HL-60 (cell line): ENCODE measurements at regions not wholly inside any gene's neighbourhood (a gene's known extent, or its start where the extent isn't known, plus 50 kb on each side); places are given as distances from the start of the nearest gene placed in this dataset.

Experiments
- DNase-seq, 2 experiments: peaks; one replicate each; pipeline ENCODE4 v3.0.0-alpha.2; 2010 to 2020; ENCODE audit warnings: low read depth in 1 of 2, low spot score in 1 of 2
- H3K27ac ChIP-seq: fragments of 250-450 bp; sonication (Bioruptor Pico); replicated peaks from 2 replicates; pipeline ENCODE4 v1.5.1; 2020; ENCODE audit warnings: mild to moderate bottlenecking, moderate library complexity
- H3K27me3 ChIP-seq: fragments of 250-450 bp; sonication (Bioruptor Pico); 2 replicates; pipeline ENCODE4 v1.5.1; 2021; ENCODE audit warnings: mild to moderate bottlenecking, moderate library complexity; ENCODE audit not compliant: insufficient read depth, poor library complexity, severe bottlenecking
- H3K4me3 ChIP-seq: replicated peaks from 2 replicates; pipeline ENCODE4 v1.5.1; 2011; ENCODE audit warnings: mild to moderate bottlenecking, control low read depth, low read length; ENCODE audit not compliant: insufficient read depth
- CTCF ChIP-seq: IDR thresholded peaks from one replicate; pipeline ENCODE4 v1.5.1; 2011; ENCODE audit warnings: low read length, control low read depth, inconsistent platforms; ENCODE audit not compliant: insufficient read depth
- GABPA ChIP-seq: IDR thresholded peaks from 2 replicates; pipeline ENCODE4 v1.6.1; 2012; ENCODE audit warnings: low read depth
- POLR2AphosphoS5 ChIP-seq: IDR thresholded peaks from 2 replicates; pipeline ENCODE4 v1.6.1; 2012; ENCODE audit warnings: low read depth
- REST ChIP-seq: IDR thresholded peaks from 2 replicates; pipeline ENCODE4 v1.6.1; 2012; ENCODE audit warnings: low read depth; ENCODE audit not compliant: insufficient replicate concordance
- SPI1 ChIP-seq: IDR thresholded peaks from 2 replicates; pipeline ENCODE4 v1.6.1; 2012; ENCODE audit warnings: low read depth, mild to moderate bottlenecking, borderline replicate concordance

GRCh38 chr9:13026956-13027355 lies 252.1 kb downstream of the LURAP1L start:
- TF ChIP-seq REST (no peak), GABPA (no peak), SPI1 (no peak), POLR2AphosphoS5 (no peak), CTCF (no peak)
- Histone ChIP-seq H3K4me3 (no peak overlapping the region), H3K27me3 (no peaks in the 10 kb centered on the region), H3K27ac (no peak overlapping the region)
- DNase-seq: no peak

GRCh38 chr9:13027879-13028278 lies 251.6 kb downstream of the MPDZ start:
- DNase-seq: no peak
- TF ChIP-seq GABPA (no peak), POLR2AphosphoS5 (no peak), CTCF (no peak), SPI1 (no peak), REST (no peak)
- Histone ChIP-seq H3K27me3 (no peaks in the 10 kb centered on the region), H3K27ac (no peak overlapping the region), H3K4me3 (no peak overlapping the region)

GRCh38 chr9:13032585-13032984 lies 246.9 kb downstream of the MPDZ start:
- no peaks in the 10 kb centered on the region for H3K27me3 ChIP-seq
- TF ChIP-seq POLR2AphosphoS5 (no peak), GABPA (no peak), REST (no peak), SPI1 (no peak), CTCF (no peak)
- DNase-seq: no peak
- H3K4me3 ChIP-seq: no peak overlapping the region
- no peak overlapping the region for H3K27ac ChIP-seq
